WTC11 (cell line): ENCODE measurements at regions not wholly inside any gene's neighbourhood (a gene's known extent, or its start where the extent isn't known, plus 50 kb on each side); places are given as distances from the start of the nearest gene placed in this dataset.

Experiments used
- CBFB ChIP-seq: sonication (generic); formaldehyde crosslinking; IDR thresholded peaks from 2 replicates; pipeline ENCODE4 v1.8.1; 2022; ENCODE audit warnings: mild to moderate bottlenecking, low read depth, missing genetic modification reagents
- RELA ChIP-seq: sonication (generic); formaldehyde crosslinking; IDR thresholded peaks from 2 replicates; pipeline ENCODE4 v1.8.1; 2022; ENCODE audit warnings: missing genetic modification reagents, mild to moderate bottlenecking, borderline replicate concordance
- ZNF121 ChIP-seq: sonication (generic); formaldehyde crosslinking; IDR thresholded peaks from 2 replicates; pipeline ENCODE4 v1.8.0; 2023; ENCODE audit warnings: missing genetic modification reagents
- TF ChIP-seq, protein P1 (sequence below): sonication (generic); formaldehyde crosslinking; IDR thresholded peaks from 2 replicates; pipeline ENCODE4 v1.8.0; 2022; ENCODE audit warnings: mild to moderate bottlenecking, missing genetic modification reagents

DNA sequence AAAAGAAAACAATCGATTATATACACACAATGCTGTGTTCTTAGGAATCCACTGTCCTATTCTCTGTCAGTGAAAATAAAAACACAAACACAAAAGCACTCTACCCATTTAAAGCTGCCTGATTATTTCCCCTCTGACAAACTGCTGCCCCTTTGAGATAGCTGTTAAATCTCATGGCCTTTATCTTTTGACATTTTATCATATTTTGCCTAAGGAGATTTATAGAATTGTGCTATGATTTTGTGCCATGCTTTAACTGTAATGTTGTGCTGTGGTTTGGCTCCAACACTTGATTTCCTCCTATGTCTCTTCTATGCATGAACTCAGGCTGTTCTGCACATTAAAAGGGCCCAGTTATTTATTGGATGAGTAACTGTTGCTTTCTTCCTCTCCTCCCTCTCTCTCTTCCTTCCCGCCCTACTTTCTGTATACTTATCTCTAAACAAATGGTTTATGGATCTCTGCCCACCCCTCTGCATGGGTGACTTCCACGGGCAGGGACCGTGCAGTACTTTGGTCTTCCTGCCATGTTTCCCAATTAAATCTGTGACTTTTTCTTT is 1096.6 kb downstream of the TSN start:
- TF ChIP-seq, protein P1, sequence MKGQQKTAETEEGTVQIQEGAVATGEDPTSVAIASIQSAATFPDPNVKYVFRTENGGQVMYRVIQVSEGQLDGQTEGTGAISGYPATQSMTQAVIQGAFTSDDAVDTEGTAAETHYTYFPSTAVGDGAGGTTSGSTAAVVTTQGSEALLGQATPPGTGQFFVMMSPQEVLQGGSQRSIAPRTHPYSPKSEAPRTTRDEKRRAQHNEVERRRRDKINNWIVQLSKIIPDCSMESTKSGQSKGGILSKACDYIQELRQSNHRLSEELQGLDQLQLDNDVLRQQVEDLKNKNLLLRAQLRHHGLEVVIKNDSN (CRISPR knock-in tag): no peak
- TF ChIP-seq ZNF121 (CRISPR knock-in tag) (no peak), CBFB (CRISPR knock-in tag) (no peak), RELA (CRISPR knock-in tag) (no peak)
